ENCODE measurements at regions not wholly inside any gene's neighbourhood (a gene's known extent, or its start where the extent isn't known, plus 50 kb on each side); places are given as distances from the start of the nearest gene placed in this dataset.

DNA sequence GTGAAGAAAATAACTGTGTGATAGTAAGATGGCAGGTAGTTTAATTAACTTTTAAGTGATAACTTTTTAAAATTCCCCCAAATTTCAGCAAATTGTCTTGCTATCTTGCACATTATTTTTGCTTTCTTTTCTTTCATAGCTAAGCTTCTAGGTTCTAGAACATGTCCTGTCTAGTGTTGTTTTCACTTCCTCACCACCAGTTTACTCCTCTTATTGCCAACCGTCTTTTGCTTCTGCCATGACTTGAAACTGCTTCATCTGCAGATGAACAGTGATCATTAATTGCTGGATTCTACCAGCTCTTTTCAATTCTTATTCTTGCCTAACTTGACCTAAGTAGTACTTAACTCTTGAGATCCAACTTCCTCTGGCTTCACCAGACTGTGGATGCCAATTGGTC is 137.8 kb downstream of the CENPW start:
- Mint-ChIP-seq H3K27ac (ENCODE audit: unreplicated experiment) (no peak overlapping the region), H3K4me1 (ENCODE audit: low read depth) (no peaks in the 10 kb centered on the region), H3K4me3 (ENCODE audit: unreplicated experiment) (no peak overlapping the region), H3K9me3 (ENCODE audit: low read depth) (no peaks in the 10 kb centered on the region), H3K36me3 (ENCODE audit: low read depth) (no peaks in the 10 kb centered on the region), H3K27me3 (ENCODE audit: low read depth) (peaks cover 5% of the 10 kb centered on the region)
- TF ChIP-seq, protein P1, sequence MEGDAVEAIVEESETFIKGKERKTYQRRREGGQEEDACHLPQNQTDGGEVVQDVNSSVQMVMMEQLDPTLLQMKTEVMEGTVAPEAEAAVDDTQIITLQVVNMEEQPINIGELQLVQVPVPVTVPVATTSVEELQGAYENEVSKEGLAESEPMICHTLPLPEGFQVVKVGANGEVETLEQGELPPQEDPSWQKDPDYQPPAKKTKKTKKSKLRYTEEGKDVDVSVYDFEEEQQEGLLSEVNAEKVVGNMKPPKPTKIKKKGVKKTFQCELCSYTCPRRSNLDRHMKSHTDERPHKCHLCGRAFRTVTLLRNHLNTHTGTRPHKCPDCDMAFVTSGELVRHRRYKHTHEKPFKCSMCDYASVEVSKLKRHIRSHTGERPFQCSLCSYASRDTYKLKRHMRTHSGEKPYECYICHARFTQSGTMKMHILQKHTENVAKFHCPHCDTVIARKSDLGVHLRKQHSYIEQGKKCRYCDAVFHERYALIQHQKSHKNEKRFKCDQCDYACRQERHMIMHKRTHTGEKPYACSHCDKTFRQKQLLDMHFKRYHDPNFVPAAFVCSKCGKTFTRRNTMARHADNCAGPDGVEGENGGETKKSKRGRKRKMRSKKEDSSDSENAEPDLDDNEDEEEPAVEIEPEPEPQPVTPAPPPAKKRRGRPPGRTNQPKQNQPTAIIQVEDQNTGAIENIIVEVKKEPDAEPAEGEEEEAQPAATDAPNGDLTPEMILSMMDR (IDR thresholded peaks at IDR 0.05), result no peak
- no peak for DNase-seq (ENCODE audit: low spot score)

DNA sequence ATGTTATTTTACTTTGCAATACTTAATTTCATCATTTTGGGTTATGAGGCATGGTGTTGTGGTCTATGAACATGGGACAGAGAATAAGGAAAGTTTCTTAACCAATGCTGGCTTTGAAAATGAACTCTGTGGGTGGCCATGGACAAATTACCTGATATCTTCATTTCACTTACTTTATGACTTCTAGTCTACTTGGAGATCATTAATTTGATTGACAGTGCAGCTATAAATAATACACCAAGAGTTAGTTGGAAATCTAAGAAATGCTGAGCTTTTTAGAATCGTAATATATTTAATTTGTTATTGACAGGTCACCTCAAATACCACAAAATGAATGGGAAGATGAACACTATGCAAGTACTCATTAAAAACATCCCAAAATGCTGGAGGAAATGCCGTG is 140.4 kb downstream of the CENPW start:
- Mint-ChIP-seq H3K27me3 (ENCODE audit: low read depth) (peaks cover 5% of the 10 kb centered on the region), H3K4me3 (ENCODE audit: unreplicated experiment) (no peak overlapping the region), H3K4me1 (ENCODE audit: low read depth) (no peaks in the 10 kb centered on the region), H3K27ac (ENCODE audit: unreplicated experiment) (no peak overlapping the region), H3K36me3 (ENCODE audit: low read depth) (no peaks in the 10 kb centered on the region), H3K9me3 (ENCODE audit: low read depth) (no peaks in the 10 kb centered on the region)
- TF ChIP-seq, protein P1 (IDR thresholded peaks at IDR 0.05), result no peak
- DNase-seq (ENCODE audit: low spot score), result no peak

DNA sequence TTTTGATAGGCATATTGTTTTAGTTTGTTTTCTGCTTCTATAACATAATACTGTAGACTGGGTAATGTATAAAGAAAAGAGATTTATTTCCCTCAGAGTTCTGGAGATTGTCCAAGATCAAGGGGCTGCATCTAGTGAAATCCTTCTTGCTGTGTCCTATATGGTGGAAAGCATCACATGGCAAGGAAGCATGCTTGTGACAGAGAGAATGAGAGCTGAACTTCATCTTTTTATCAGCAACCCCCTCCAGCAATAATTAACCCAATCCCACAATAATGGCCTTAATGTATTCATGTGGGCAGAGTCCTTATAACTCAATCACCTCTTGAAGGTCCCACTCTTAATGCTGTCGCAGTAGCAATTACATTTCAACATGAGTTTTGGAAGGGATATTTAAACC is 141.4 kb downstream of the CENPW start:
- H3K9me3 Mint-ChIP-seq (ENCODE audit: low read depth), result peaks cover 3% of the 10 kb centered on the region
- H3K4me1 Mint-ChIP-seq (ENCODE audit: low read depth), result no peaks in the 10 kb centered on the region
- no peak overlapping the region for H3K27ac Mint-ChIP-seq (ENCODE audit: unreplicated experiment)
- H3K27me3 Mint-ChIP-seq (ENCODE audit: low read depth), result peaks cover 5% of the 10 kb centered on the region
- TF ChIP-seq, protein P1 (IDR thresholded peaks at IDR 0.05), result no peak
- no peaks in the 10 kb centered on the region for H3K36me3 Mint-ChIP-seq (ENCODE audit: low read depth)
- H3K4me3 Mint-ChIP-seq (ENCODE audit: unreplicated experiment), result no peak overlapping the region
- DNase-seq (ENCODE audit: low spot score), result no peak

DNA sequence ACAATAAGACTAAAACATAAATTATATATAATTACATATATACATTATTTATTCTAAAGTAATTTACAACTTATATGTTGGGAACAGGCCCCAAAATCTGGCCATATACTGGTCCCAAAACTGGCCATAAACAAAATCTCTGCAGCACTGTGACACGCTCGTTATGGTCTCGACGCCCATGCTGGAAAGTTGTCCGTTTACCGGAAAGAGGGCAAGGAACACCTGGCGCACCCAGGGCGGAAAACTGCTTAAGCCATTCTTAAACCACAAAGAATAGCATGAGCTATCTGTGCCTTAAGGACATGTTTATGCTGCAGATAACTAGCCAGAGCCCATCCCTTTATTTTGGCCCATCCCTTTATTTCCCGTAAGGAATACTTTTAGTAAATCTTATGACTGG is 164.9 kb downstream of the CENPW start:
- Mint-ChIP-seq H3K27me3 (ENCODE audit: low read depth) (peaks cover 4% of the 10 kb centered on the region), H3K4me3 (ENCODE audit: unreplicated experiment) (no peak overlapping the region), H3K4me1 (ENCODE audit: low read depth) (no peaks in the 10 kb centered on the region), H3K36me3 (ENCODE audit: low read depth) (no peaks in the 10 kb centered on the region), H3K9me3 (ENCODE audit: low read depth) (peaks cover 22% of the 10 kb centered on the region), H3K27ac (ENCODE audit: unreplicated experiment) (no peak overlapping the region)
- TF ChIP-seq, protein P1 (IDR thresholded peaks at IDR 0.05), result no peak
- no peak for DNase-seq (ENCODE audit: low spot score)

DNA sequence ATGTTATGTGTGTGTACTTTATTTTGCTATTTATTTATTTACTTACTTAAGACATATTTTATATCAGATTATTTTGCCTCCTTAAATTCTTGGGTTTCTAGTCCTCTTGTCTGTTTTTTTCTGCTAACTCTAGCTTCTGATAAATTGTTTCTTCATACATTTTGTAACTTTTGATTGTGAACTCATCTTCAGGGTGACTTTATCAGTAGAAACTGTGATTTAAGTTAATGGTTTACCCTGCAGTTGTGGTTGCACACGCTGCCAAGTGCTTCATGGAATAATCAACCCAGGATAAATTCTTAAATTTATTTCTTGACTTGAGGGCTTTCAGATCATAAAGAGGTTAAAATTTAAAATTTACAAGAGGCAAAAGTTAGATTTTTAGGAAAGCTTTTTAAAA is 173.3 kb downstream of the CENPW start:
- Mint-ChIP-seq H3K27ac (ENCODE audit: unreplicated experiment) (no peak overlapping the region), H3K4me1 (ENCODE audit: low read depth) (no peaks in the 10 kb centered on the region), H3K4me3 (ENCODE audit: unreplicated experiment) (no peak overlapping the region), H3K9me3 (ENCODE audit: low read depth) (peaks cover 19% of the 10 kb centered on the region), H3K27me3 (ENCODE audit: low read depth) (peaks cover 20% of the 10 kb centered on the region), H3K36me3 (ENCODE audit: low read depth) (peaks cover 1% of the 10 kb centered on the region)
- TF ChIP-seq, protein P1 (IDR thresholded peaks at IDR 0.05), result no peak
- DNase-seq (ENCODE audit: low spot score), result no peak
